CD14-positive monocyte (primary cell): ENCODE measurements at regions not wholly inside any gene's neighbourhood (a gene's known extent, or its start where the extent isn't known, plus 50 kb on each side); places are given as distances from the start of the nearest gene placed in this dataset.

Experiments
- DNase-seq, 3 donors: peaks; one replicate each; pipeline ENCODE4 v3.0.0-alpha.2; 2011 to 2022
- H2AFZ ChIP-seq: 2 replicates; pipeline ENCODE4 v1.6.0; 2012; ENCODE audit warnings: mild to moderate bottlenecking, low read depth, low read length, inconsistent platforms; ENCODE audit not compliant: insufficient read depth, poor library complexity, severe bottlenecking
- H3K27ac ChIP-seq, 2 donors: 1 replicate in 1 of 2; 2 replicates in 1 of 2; pipeline ENCODE4 v1.5.1; 2012 to 2013; ENCODE audit warnings: low read length in 2 of 2, control low read depth in 1 of 2, inconsistent platforms in 1 of 2, low read depth in 1 of 2, mild to moderate bottlenecking in 1 of 2
- H3K27me3 ChIP-seq, 2 donors: one replicate each; pipeline versions ENCODE4 v1.6.0 to v1.6.1; 2011 to 2013; ENCODE audit warnings: low read length in 2 of 2; ENCODE audit not compliant: control insufficient read depth in 2 of 2, insufficient read depth in 2 of 2
- H3K36me3 ChIP-seq, 2 donors: replicated peaks in 1 of 2; 1 replicate in 1 of 2; 2 replicates in 1 of 2; pipeline versions ENCODE4 v1.5.1 to v1.6.1; 2012 to 2013; ENCODE audit warnings: low read length in 2 of 2, control low read depth in 1 of 2, inconsistent platforms in 1 of 2, mild to moderate bottlenecking in 1 of 2; ENCODE audit not compliant: insufficient read depth in 2 of 2, control insufficient read depth in 1 of 2
- H3K4me1 ChIP-seq, 2 donors: 1 replicate in 1 of 2; 2 replicates in 1 of 2; pipeline versions ENCODE4 v1.5.1 to v1.6.1; 2012 to 2013; ENCODE audit warnings: low read length in 2 of 2, control low read depth in 1 of 2, inconsistent platforms in 1 of 2, mild to moderate bottlenecking in 1 of 2, moderate library complexity in 1 of 2; ENCODE audit not compliant: insufficient read depth in 2 of 2, control insufficient read depth in 1 of 2
- H3K4me2 ChIP-seq: replicated peaks from 2 replicates; pipeline ENCODE3; 2012; ENCODE audit warnings: low read length, moderate library complexity, mild to moderate bottlenecking; ENCODE audit not compliant: poor library complexity, severe bottlenecking; ENCODE audit errors: extremely low read depth
- H3K4me3 ChIP-seq, 3 experiments: fragments of 200-600 bp in 1 of 3; sonication (generic) in 1 of 3; replicated peaks in 1 of 3; 1 replicate in 2 of 3; 2 replicates in 1 of 3; pipeline ENCODE4 v1.5.1; 2011 to 2013; ENCODE audit warnings: low read length in 3 of 3, mild to moderate bottlenecking in 3 of 3, control low read depth in 2 of 3, low read depth in 2 of 3, inconsistent platforms in 1 of 3, moderate library complexity in 1 of 3
- H3K79me2 ChIP-seq: 2 replicates; pipeline ENCODE4 v1.6.0; 2012; ENCODE audit warnings: mild to moderate bottlenecking, control low read depth, inconsistent platforms, low read length, moderate library complexity; ENCODE audit not compliant: insufficient read depth
- H3K9ac ChIP-seq: 2 replicates; pipeline ENCODE4 v1.6.0; 2017; ENCODE audit warnings: low read length, mild to moderate bottlenecking; ENCODE audit not compliant: insufficient read depth, poor library complexity, severe bottlenecking
- H3K9me3 ChIP-seq, 2 donors: replicated peaks in 1 of 2; 1 replicate in 1 of 2; 2 replicates in 1 of 2; pipeline versions ENCODE4 v1.5.1 to v1.6.1; 2012 to 2013; ENCODE audit warnings: low read length in 2 of 2, control low read depth in 1 of 2; ENCODE audit not compliant: control insufficient read depth in 1 of 2, insufficient read depth in 1 of 2
- H4K20me1 ChIP-seq: 2 replicates; pipeline ENCODE4 v1.6.0; 2012; ENCODE audit warnings: mild to moderate bottlenecking, low read length, control low read depth, moderate library complexity; ENCODE audit not compliant: insufficient read depth
- H3K27ac Mint-ChIP-seq, 7 donors: one replicate each; pipeline ENCODE4 v1.8.0; 2020; ENCODE audit warnings: mild to moderate bottlenecking in 7 of 7, mixed read lengths in 7 of 7, moderate library complexity in 6 of 7, inconsistent platforms in 2 of 7
- H3K27me3 Mint-ChIP-seq, 3 donors: one replicate each; pipeline ENCODE4 v1.8.0; 2021 to 2022; ENCODE audit warnings: low read depth in 3 of 3, mild to moderate bottlenecking in 3 of 3, mixed read lengths in 3 of 3, moderate library complexity in 3 of 3, inconsistent platforms in 1 of 3
- H3K36me3 Mint-ChIP-seq, 2 donors: one replicate each; pipeline ENCODE4 v1.8.0; 2020; ENCODE audit warnings: mixed read lengths in 2 of 2, inconsistent platforms in 1 of 2, mild to moderate bottlenecking in 1 of 2
- H3K4me1 Mint-ChIP-seq: one replicate; pipeline ENCODE4 v1.8.0; 2020; ENCODE audit warnings: mild to moderate bottlenecking, mixed read lengths
- H3K4me3 Mint-ChIP-seq, 2 donors: one replicate each; pipeline ENCODE4 v1.8.0; 2020; ENCODE audit warnings: mild to moderate bottlenecking in 2 of 2, mixed read lengths in 2 of 2, moderate library complexity in 1 of 2
- H3K9me3 Mint-ChIP-seq, 7 donors: one replicate each; pipeline ENCODE4 v1.8.0; 2020 to 2022; ENCODE audit warnings: mixed read lengths in 7 of 7, mild to moderate bottlenecking in 6 of 7, moderate library complexity in 6 of 7, inconsistent platforms in 2 of 7
- WGBS: methylation state at CpG from one replicate; pipeline ENCODE4 v1.1.5; 2013; ENCODE audit warnings: missing lambda C conversion rate; ENCODE audit not compliant: insufficient coverage; 5-methylcytosine and 5-hydroxymethylcytosine counted together
- intact Hi-C, 2 donors: fragments of 100-400 bp; cut with micrococcal nuclease; formaldehyde crosslinking; loops; one replicate each; pipeline versions ENCODE4 v1.15.0 to v1.15.1; 2023
- TF ChIP-seq, protein P1 (sequence below): fragments of 200-600 bp; IDR thresholded peaks from one replicate; pipeline ENCODE4 v1.8.0; 2022; ENCODE audit warnings: antibody characterized with exemption, mild to moderate bottlenecking

GRCh38 chr13:64680739-64681138 lies 2549.4 kb downstream of the PCDH9 start:
- DNase-seq: no peak
- H3K27ac Mint-ChIP-seq: no peak overlapping the region

GRCh38 chr13:64675255-64675892 lies 2554.8 kb downstream of the PCDH9 start:
- Histone ChIP-seq H3K4me2 (no peak overlapping the region), H3K79me2 (no peaks in the 10 kb centered on the region), H4K20me1 (no peaks in the 10 kb centered on the region), H3K9ac (no peak overlapping the region), H2AFZ (no peak overlapping the region), H3K36me3 (no peaks in the 10 kb centered on the region), H3K27ac (no peak overlapping the region), H3K4me3 (no peak overlapping the region), H3K27me3 (no peaks in the 10 kb centered on the region), H3K9me3 (peaks cover 9 to 14% of the 10 kb centered on the region in 2 donors), H3K4me1 (no peaks in the 10 kb centered on the region)
- Mint-ChIP-seq H3K27ac (no peak overlapping the region), H3K27me3 (peaks cover 0 to 3% (median 0%) of the 10 kb centered on the region in 3 donors), H3K36me3 (no peaks in the 10 kb centered on the region), H3K4me3 (no peak overlapping the region), H3K9me3 (peaks cover 0 to 20% (median 5%) of the 10 kb centered on the region in 7 donors), H3K4me1 (no peaks in the 10 kb centered on the region)
- intact Hi-C loops: no loop called here
- 91% methylated on average over 3 of the region's 6 CpGs for WGBS
- TF ChIP-seq, protein P1, sequence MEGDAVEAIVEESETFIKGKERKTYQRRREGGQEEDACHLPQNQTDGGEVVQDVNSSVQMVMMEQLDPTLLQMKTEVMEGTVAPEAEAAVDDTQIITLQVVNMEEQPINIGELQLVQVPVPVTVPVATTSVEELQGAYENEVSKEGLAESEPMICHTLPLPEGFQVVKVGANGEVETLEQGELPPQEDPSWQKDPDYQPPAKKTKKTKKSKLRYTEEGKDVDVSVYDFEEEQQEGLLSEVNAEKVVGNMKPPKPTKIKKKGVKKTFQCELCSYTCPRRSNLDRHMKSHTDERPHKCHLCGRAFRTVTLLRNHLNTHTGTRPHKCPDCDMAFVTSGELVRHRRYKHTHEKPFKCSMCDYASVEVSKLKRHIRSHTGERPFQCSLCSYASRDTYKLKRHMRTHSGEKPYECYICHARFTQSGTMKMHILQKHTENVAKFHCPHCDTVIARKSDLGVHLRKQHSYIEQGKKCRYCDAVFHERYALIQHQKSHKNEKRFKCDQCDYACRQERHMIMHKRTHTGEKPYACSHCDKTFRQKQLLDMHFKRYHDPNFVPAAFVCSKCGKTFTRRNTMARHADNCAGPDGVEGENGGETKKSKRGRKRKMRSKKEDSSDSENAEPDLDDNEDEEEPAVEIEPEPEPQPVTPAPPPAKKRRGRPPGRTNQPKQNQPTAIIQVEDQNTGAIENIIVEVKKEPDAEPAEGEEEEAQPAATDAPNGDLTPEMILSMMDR: no peak
- no peak for DNase-seq

More at GRCh38 chr13:64680739-64681138, 2549.4 kb downstream of the PCDH9 start:
- no peaks in the 10 kb centered on the region for H3K36me3 Mint-ChIP-seq
- no peaks in the 10 kb centered on the region for H3K27me3 ChIP-seq
- peaks cover 0 to 13% (median 2%) of the 10 kb centered on the region in 7 donors for H3K9me3 Mint-ChIP-seq
- H2AFZ ChIP-seq: no peak overlapping the region
- H4K20me1 ChIP-seq: no peaks in the 10 kb centered on the region
- WGBS: no CpG with 5 or more reads among the region's 1 CpG
- H3K4me3 ChIP-seq: no peak overlapping the region
- no peak overlapping the region for H3K9ac ChIP-seq
- no peaks in the 10 kb centered on the region for H3K36me3 ChIP-seq
- H3K4me3 Mint-ChIP-seq: no peak overlapping the region
- intact Hi-C loops: no loop called here
- TF ChIP-seq, protein P1: no peak
- H3K4me1 ChIP-seq: no peaks in the 10 kb centered on the region
- H3K27ac ChIP-seq: no peak overlapping the region
- no peak overlapping the region for H3K4me2 ChIP-seq
- peaks cover 3 to 15% of the 10 kb centered on the region in 2 donors for H3K9me3 ChIP-seq
- H3K4me1 Mint-ChIP-seq: no peaks in the 10 kb centered on the region
- H3K27me3 Mint-ChIP-seq: no peaks in the 10 kb centered on the region
- no peaks in the 10 kb centered on the region for H3K79me2 ChIP-seq
